CD4-positive, alpha-beta T cell treated with Interleukin-2 at 100 ng/mL for 4 hours (primary cell): ENCODE measurements at regions not wholly inside any gene's neighbourhood (a gene's known extent, or its start where the extent isn't known, plus 50 kb on each side); places are given as distances from the start of the nearest gene placed in this dataset.

Source experiments
- DNase-seq: peaks from one replicate; pipeline ENCODE4 v3.0.0-alpha.2; 2020; ENCODE audit warnings: low spot score

DNA sequence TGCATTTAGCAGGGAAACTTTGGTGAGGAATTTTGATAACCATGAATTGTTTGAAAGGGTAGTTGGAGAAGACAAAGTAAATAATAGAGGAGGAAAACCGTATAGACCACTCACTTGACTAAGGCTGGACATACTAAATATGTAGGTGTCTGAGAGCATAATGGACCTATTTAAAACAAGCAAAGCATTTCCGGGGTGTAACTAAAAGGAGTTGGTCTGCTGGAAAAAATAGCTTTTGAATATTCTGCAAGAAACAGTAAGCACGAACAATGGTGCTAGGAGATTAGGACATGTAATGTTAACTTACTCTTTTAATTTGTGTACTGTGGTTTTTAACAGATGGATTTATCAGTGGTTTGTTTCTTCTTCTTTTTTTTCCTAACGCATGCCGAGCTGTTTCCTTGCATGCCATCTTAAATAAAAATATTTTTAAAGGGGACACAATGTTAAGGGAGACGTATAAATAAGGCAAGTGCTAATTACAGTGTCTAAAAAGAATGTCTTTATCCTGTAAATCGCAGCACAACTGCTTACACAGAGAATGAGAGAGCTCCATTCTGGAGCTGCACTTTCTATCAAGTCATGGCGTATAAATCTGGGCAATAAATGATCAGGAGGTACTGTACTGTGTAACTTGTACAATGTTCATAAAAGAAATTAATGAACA lies 492.1 kb downstream of the LMO4 start:
- DNase-seq: no peak

DNA sequence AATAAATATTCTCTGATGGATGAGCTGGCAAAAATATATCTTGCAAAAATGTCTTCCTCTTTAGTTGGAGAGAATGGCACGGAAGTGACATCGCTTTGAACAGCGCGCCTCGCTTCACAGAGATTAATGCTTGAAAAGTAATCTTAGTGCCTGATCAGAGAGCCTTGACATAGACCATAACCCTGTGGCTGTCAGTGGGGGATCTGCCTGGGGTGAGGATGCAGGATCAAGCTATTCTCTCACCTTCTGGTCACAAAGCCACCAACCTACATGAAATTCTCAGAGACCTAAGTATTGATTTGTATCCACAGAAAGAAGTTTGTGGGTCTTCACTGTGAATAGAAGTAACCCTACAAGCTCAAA lies 492.6 kb downstream of the LMO4 start:
- DNase-seq: no peak

DNA sequence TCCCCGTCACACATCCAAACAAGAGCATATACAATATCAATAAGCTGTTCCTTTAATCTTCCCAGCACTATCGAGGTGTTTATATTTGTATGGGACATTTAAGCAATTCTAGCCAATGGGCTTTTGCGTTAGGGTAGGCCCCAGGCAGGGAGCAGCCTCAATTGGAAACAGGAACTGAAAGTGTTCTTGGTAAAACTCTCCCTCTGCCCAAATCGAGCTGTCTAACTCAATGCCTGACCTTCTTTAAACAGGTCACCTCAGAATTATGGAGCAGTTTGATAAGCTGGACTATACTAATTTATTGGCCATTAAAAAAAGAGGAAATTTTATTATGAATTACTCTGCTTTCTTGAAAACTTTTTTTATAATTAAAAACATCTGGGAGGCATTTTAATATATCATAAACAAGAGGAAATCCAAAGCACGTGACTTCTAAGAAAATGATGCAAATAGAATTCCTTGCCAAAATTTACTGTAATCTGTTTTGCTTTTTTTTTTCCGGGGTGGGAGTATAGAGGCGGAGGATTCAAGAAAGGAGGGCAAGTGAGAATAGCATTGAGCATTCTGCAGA lies 498.1 kb downstream of the LMO4 start:
- peak; percentile 5 for DNase-seq

DNA sequence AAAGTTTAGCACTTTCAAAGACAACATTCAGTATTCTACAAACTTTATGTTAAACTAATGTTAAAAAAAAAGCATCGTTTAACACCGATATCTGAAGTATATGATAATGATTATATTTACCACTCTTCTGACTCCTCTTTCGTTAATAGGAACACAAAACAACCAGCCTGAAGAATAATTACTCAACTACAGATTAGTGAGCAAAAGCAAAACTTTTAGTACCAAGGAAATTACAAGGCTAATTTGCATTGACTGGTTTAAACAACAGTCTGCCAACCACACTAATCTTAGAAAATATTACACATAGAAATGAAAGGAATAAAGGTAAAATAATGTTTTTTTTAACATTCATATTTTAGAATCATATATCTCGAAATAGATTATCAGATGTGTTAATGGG lies 500.7 kb downstream of the LMO4 start:
- DNase-seq: no peak

DNA sequence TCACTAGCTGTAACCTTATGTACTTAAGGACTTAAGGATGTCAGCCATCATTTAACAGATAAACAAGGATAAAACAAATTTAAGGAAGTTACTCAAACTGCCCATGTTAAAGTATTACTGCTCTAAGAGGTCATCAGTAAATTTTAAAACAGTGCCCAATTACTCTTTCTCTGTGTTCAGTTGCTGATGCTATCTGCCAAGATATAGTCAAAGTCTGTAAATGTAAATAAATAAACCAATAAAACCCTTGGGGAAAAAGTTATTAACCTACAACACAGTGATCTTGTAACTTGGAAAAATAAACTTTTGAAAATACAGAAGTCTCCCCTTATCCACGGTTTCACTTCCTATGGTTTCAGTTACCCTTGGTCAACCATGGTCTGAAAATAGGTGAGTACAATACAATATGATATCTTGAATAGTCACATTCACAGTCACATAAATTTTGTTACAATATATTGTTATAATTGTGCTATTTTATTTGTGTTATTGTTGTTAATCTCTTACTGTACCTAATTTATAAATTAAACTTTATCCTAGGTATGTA lies 501.8 kb downstream of the LMO4 start:
- DNase-seq: no peak

DNA sequence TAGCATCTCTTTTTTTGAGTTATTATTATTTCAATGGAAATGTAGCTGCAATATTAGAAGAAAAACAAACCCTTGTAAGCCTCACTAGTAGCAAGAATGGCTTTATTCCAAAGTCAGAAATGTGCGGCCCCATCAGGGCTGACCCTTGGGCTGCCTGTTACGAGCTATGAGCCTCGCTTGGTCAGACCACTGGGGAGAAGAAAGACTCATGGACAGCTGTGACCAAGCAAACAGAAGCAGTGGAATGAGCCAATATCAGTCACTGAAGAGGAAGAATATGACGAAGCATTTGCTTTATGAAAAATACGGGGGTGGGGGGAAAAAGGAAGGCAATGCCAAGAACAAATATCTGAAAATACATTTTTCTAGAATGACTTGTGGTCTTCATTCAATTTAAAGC lies 504.5 kb downstream of the LMO4 start:
- no peak for DNase-seq

DNA sequence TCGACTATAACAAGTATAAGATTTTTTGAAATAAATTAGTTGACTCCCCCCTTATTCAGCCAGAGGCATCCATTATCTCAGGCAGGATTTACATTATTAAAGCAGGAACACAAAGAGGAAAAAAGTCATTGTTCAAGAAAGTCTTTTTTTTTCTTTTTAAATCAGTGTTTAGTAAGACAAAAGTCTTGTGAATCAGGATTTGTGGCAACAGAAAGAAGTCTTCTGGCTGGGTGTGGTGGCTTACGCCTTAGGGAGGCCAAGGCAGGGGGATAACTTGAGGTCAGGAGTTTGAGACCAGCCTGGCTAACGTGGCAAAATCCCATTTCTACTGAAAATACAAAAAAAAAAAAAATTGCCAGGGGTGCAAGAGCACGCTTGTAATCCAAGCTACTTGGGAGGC lies 505.5 kb downstream of the LMO4 start:
- DNase-seq: no peak

DNA sequence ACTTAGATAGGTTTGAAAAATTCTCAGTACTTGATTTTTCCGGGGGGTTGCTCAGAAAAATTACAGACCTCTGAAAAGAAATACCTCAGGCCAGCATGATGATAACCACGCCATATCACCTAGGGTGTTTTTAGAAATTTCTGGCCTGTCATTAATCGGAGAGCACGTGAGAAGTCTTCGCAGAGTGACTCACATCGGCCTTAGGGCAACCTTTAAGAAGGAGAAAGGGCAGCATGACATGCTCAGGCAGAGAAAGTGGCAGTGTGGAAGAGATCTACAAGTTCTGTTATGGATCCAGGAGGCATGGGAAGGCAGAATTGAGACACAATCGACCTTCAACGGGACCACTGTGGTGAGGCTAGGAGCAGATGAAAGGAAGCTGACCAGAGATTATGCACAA lies 506.3 kb downstream of the LMO4 start:
- no peak for DNase-seq

DNA sequence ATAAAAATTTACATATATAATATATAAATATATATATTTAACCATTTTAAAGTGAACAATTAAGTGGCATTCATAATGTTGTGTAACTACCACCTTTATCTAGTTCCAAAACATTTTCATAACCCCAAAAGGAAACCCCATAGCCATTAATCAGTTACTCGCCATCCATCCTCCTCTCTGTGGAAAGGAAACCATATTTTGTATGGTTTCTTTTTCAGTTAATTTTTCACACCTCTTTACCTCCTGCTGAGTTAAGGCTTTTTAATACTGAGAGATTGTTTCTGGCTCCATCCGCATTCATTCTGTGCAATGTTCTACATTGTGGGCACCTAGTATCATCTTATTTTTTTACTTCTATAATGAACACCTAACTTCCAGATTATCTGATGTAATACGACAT lies 512.1 kb downstream of the LMO4 start:
- DNase-seq: no peak

DNA sequence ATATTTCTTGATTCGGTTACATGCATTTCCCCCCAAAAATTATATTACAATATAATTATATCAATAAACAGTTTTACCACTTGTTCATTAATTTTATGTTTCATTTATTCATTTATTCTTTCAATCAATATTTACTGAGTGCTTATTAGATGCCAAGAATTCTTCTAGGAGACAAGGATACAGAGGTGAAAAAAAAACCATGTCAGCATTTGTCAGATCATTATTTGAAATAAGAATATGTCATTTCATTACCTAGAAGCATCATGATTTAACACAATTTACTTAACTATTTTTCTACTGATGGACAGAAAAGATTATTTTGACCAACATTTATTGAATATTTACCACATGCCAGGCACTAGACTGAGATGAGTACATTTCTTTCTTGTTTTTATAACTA lies 512.7 kb downstream of the LMO4 start:
- DNase-seq: no peak

DNA sequence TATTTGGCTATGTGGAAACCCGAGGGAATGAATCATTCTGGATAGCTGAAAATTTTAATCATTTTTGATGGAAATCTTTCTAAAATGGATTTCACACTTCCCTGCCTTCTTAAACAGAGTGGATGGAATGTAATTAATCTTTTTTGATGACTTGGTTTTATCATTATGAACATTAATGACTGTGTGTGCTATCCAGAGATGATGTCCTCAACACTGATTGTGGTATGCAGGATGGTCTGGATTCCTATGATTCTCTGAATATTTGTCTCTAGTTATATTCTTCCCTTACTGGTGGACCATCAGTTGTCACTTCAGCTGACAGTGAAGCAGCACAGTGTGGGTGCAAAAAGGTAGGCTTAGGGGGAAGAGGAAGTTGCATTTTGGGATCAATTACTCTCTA lies 513.5 kb downstream of the LMO4 start:
- DNase-seq: no peak

DNA sequence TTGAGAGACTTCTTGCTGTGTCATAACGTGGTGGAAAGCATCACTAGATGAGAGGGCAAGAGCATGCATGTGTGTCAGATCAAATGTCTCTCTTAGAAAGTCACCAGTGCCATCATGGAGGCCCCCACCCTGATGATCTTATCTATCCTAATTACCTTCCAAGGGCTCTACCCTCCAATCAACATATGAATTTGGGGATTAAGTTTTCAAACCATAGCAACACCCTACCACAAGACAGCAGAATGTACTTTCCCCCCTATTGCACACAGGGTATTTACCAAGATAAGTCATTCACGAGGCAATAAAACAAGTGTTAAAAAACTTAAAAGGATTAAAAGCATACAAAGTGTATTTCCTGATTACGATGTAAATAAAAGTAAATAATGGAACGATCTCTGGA lies 515.6 kb downstream of the LMO4 start:
- no peak for DNase-seq

DNA sequence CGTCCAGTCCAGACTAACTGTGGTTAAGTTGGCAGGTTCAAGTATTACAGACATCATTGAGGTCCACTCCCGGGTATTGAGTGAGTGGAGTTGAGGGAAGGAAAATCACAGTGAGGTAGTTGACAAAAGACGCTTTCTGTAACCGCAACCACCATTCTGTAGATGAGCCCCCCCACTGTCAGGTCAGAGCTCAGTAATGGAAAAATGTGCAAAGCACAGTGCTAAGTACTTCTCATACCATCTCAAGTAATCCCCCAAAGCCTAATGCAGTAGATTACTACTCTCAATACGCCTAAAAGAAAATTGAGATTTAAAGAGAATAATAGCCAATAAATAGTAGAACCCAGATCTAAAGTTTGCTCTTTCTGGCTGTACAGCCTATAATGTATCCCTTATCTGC lies 522.8 kb downstream of the LMO4 start:
- DNase-seq: no peak

DNA sequence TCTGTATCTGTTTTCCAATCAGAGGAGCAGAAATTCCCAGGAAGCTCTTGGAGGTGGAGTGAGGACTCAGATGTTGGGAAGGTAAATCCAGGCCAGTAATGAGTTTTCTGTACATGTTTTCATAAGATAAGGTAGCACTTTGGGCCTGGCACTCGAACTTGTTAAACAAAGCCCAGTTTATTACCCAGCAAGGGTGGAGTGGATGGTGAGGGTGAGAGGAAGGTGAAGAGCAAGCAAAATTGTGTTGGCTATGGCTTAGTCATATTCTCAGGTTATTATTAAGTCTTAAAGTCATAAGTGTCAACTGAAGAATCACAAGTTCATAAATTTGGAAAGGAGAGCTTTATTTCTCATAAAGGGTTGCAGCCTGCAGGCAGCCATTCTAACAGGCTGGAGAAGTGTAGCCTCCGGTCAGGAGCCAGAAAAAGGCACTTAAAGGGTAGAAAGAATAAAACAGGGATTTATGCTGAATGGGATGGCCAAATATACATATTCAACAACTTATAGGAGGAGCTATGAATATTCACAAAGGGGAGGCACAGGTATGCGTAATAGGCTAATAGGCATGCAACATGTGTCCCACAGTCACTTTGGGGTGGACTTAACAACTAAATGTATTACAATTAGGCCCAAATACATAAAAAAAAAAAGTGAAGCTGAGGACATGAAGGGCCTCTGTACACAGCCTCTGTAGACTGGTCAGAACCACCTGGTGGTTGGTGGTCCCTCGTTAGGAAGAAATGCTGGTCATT lies 523.9 kb downstream of the LMO4 start:
- no peak for DNase-seq

DNA sequence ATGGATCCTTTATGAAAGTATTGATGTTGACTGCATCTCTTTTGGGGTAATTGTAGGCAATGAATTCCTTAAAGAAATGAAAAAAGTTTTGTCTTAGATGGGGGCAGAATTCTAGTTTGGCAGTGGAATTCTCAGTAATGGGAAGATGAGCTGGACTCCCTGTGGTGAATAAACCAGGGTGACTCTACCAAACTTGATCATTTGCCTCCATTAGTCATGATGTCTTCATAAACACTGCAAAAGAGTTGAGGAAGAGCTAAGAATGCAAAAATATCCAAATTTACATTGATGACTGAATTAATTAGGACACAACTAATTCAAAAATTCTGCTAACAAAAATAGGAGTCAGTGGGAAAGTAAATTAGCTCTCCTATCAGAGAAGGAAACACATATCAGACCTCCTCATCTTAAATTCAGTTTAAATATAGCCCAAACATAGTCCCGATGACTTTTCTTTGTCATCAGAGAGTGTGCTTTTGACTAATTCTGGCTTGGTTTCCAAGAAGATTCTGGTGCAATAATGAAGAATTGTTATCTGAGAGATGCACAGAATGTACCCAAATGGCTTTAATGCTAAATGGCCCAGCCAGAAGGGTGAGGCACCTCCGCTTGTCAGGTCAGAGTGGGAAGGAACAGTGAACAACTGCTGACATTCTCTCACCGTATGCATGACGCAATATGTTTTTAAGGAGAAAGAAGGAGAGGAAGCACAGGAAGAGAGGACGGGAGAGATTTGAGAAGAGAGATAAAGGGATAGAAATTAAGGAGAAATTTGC lies 525.1 kb downstream of the LMO4 start:
- DNase-seq: no peak

DNA sequence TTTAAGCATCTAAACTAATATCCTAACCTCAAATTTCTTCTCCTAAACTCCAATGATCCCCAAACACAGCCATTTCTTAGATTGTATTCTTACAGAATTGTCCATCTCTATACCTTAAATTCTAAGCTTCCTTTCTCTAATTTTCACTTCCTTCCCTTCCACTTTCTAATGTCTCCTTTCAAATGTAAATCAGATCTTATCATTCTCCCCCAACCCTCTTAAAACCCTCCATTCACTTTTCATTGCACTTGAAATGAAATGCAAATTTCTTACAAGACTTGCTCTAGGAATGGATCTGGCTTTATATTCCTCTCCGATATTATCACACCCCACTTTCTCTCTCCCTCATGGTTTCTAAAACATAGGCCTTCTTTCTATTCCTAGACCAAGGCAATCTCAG lies 534.6 kb downstream of the LMO4 start:
- DNase-seq: no peak

DNA sequence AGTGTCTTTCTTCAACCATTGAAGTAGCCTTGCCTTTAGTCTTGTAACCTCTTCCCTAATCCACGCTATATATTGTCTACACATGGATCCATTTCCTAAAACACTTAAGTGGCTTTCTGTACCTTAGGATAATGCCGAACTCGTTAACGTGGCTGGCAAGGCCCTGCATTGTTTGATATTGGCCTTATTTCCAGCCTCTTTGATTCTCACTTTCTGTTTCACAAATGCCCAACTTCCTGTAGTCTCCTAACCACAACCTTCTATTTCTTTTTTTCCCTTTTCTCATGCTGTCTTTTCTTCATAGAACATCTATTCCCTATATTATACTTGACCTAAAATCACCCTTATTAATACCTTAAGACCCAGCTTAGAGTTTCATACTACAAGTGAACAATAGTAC lies 536.0 kb downstream of the LMO4 start:
- DNase-seq: no peak

DNA sequence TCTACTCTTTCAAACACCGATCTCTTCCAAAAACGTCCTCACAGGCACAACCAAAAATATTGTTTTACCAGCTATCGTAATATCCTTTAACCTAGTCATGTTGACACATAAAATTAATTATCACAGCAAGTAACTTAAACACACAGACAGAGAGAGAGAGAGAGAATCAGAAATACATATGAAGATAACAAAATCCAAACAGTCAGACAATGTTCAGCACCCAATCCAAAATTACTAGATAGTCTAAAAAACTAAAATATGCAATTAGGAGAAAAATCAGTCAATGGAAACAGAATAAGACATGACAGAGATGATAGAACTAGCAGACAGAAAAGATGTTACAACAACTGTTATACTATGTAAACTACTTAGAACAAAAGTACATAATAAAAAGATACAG lies 537.7 kb downstream of the LMO4 start:
- DNase-seq: no peak

DNA sequence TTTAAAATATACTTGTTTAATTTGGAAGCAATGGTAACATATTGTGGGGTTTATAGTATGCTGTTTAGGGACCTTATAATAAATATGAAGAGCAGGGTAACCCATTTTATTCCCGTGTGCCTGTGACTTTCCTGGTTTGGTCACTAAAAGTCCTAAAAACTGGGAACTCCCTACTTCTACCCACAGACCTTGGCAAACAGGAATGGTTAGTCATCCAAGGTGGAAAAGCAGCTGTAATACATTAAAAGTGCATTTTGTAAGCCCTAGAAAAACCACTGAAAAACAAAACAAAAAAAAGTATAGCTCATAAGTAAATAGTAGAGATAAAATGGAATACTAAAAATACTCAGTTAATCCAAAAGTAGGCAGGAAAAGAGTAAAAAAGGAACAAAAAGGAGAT lies 538.9 kb downstream of the LMO4 start:
- DNase-seq: no peak

DNA sequence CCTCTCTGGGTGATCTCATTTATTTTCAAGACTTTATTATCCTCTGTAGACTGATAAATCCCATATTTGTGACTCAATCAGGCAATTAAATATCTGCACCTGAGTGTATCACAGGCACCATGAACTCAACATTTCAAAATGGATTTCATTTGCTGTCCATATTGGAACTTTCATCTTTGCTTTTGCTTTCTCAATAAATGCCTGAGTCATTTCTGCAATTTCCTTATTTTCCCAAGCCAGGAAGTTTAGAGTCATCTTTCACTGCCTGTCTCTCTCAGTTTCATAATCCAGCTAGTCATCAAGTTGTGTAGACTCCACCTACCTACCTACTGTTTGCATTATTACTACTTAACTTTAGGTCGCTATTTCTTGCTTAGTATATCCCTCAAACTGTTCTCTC lies 540.9 kb downstream of the LMO4 start:
- DNase-seq: no peak

DNA sequence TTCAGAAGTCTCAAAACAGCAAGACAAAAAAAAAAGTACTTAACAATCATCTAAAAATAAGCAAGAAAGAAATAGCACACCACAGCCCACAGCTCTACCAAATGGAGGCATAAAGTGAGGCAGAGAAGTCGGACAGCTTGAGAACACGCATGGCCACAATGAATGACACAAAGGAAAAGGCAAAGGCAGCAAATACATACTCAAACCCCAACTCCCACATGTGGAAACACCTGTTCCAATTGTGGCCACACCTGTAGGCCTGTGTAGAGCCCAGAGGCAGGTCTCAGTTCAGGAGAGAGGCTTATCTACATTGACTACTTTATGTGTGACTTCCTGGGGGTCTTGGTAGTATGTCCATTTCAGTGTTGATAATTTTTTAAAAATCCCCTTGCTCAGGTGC lies 543.5 kb downstream of the LMO4 start:
- no peak for DNase-seq

DNA sequence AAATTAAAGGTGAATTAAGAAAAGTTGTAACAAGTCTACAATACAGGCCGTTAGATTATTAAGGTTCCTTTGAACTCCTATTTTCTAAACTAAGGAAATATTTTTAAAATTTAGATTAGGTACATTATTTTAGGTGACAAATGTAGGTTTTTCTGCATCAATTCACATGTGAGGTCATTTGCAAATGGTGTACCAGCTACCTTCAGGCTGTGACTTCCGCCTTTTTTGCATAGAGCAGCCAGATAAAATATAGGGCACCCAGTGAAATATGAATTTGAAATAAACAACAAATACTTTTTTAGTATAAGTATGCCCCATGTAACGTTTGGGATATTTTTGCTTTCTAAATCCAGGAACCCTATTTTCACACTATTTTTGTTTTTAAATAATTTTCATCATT lies 544.0 kb downstream of the LMO4 start:
- no peak for DNase-seq

DNA sequence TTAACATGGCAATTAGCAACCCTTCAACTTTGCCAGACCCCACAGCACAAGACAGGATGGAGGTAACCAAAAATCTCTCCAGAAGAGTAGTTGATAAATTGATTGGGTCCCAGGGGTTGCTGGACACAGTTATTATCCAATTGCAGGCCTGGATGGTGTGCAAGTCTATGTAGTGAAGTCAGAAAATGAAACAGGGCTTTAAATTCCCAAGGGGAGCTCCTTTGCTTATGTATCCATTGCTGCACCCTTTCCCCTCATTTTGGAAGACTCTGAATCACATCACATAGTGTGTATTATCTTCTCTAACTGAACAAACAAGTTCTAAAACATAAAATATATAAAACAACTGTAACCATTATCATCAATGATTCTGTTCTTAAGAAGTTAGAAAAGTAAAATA lies 550.2 kb downstream of the LMO4 start:
- DNase-seq: no peak
